ENCODE measurements at regions not wholly inside any gene's neighbourhood (a gene's known extent, or its start where the extent isn't known, plus 50 kb on each side); places are given as distances from the start of the nearest gene placed in this dataset.

- Mint-ChIP-seq H3K36me3 (peaks cover 0 to 4% (median 0%) of the 10 kb centered on the region in 3 donors), H3K9me3 (peaks cover 0 to 19% (median 5%) of the 10 kb centered on the region in 9 donors), H3K27me3 (peaks cover 0 to 9% (median 2%) of the 10 kb centered on the region in 5 donors), H3K27ac (no peak overlapping the region), H3K4me3 (no peak overlapping the region), H3K4me1 (no peaks in the 10 kb centered on the region)
- no peak for ATAC-seq
- DNase-seq = no peak
- POLR2A ChIA-PET = no interaction called here
These were observed 97.4 kb downstream of the OSR1 start for GRCh38 chr2:19261061-19261460.

GRCh38 chr2:19256121-19256601, 102.3 kb downstream of the OSR1 start:
- peaks cover 0 to 6% (median 5%) of the 10 kb centered on the region in 3 donors for H3K36me3 Mint-ChIP-seq
- H3K9me3 Mint-ChIP-seq = peaks cover 0 to 19% (median 8%) of the 10 kb centered on the region in 9 donors
- H3K4me3 Mint-ChIP-seq = no peak overlapping the region
- H3K4me1 Mint-ChIP-seq = no peaks in the 10 kb centered on the region
- ATAC-seq = no peak
- H3K27me3 Mint-ChIP-seq = peaks cover 1 to 9% (median 2%) of the 10 kb centered on the region in 5 donors
- no peak overlapping the region for H3K27ac Mint-ChIP-seq
- DNase-seq = no peak
- POLR2A ChIA-PET = no interaction called here

- Mint-ChIP-seq H3K36me3 (peaks cover 0 to 6% (median 5%) of the 10 kb centered on the region in 3 donors), H3K4me3 (no peak overlapping the region), H3K9me3 (peaks cover 0 to 16% (median 8%) of the 10 kb centered on the region in 9 donors), H3K27me3 (peaks cover under 1 to 9% (median 2%) of the 10 kb centered on the region in 5 donors), H3K4me1 (no peaks in the 10 kb centered on the region), H3K27ac (no peak overlapping the region)
- POLR2A ChIA-PET = no interaction called here
- no peak for DNase-seq
- ATAC-seq = no peak
These were observed 102.9 kb downstream of the OSR1 start for GRCh38 chr2:19255481-19255880.

- no peak overlapping the region for H3K27ac Mint-ChIP-seq
- peaks cover 0 to 11% (median 3%) of the 10 kb centered on the region in 9 donors for H3K9me3 Mint-ChIP-seq
- no peaks in the 10 kb centered on the region for H3K4me1 Mint-ChIP-seq
- no peak overlapping the region for H3K4me3 Mint-ChIP-seq
- DNase-seq (no peak), ATAC-seq (no peak)
- H3K36me3 Mint-ChIP-seq = peaks cover 0 to 6% (median 2%) of the 10 kb centered on the region in 3 donors
- H3K27me3 Mint-ChIP-seq = peaks cover 0 to 7% (median 1%) of the 10 kb centered on the region in 5 donors
- POLR2A ChIA-PET = no interaction called here
These were observed 106.9 kb downstream of the OSR1 start for GRCh38 chr2:19251554-19251953.

DNA sequence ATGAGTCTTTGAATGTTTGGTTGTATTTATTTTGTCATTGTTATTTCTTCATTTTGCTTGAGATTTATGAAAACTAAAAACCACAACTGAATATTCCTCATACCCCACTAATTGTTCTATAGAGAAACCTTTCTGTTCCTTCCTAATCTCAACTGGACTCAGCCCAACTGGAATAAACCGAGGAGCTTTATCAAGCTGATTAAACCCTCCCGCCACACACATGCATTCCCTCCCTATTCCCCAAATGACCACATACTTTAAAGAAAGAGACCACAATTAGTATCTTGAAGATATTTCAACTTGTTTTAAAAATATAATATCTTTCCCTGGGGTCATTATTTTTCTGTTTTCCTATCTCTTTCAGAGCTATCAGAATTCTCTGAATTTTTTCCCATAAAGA, 107.5 kb downstream of the OSR1 start:
- Mint-ChIP-seq H3K9me3 (peaks cover 0 to 11% (median 3%) of the 10 kb centered on the region in 9 donors), H3K36me3 (peaks cover 0 to 6% (median 2%) of the 10 kb centered on the region in 3 donors), H3K4me1 (no peaks in the 10 kb centered on the region), H3K27me3 (peaks cover 0 to 7% (median 1%) of the 10 kb centered on the region in 5 donors), H3K4me3 (no peak overlapping the region), H3K27ac (no peak overlapping the region)
- no peak for DNase-seq
- no peak for ATAC-seq
- POLR2A ChIA-PET = no interaction called here

GRCh38 chr2:19247186-19247585, 111.2 kb downstream of the OSR1 start:
- H3K9me3 Mint-ChIP-seq = peaks cover 0 to 6% (median 0%) of the 10 kb centered on the region in 9 donors
- H3K36me3 Mint-ChIP-seq = no peaks in the 10 kb centered on the region
- POLR2A ChIA-PET = no interaction called here
- no peaks in the 10 kb centered on the region for H3K4me1 Mint-ChIP-seq
- ATAC-seq (no peak), DNase-seq (no peak)
- peaks cover 0 to 3% (median 0%) of the 10 kb centered on the region in 5 donors for H3K27me3 Mint-ChIP-seq
- H3K27ac Mint-ChIP-seq = no peak overlapping the region
- no peak overlapping the region for H3K4me3 Mint-ChIP-seq

- Mint-ChIP-seq H3K36me3 (no peaks in the 10 kb centered on the region), H3K4me1 (no peaks in the 10 kb centered on the region), H3K27ac (no peak overlapping the region), H3K4me3 (no peak overlapping the region), H3K27me3 (no peaks in the 10 kb centered on the region), H3K9me3 (no peaks in the 10 kb centered on the region)
- POLR2A ChIA-PET = no interaction called here
- no peak for DNase-seq
- no peak for ATAC-seq
These were observed 111.9 kb downstream of the OSR1 start for GRCh38 chr2:19246496-19246895.

DNA sequence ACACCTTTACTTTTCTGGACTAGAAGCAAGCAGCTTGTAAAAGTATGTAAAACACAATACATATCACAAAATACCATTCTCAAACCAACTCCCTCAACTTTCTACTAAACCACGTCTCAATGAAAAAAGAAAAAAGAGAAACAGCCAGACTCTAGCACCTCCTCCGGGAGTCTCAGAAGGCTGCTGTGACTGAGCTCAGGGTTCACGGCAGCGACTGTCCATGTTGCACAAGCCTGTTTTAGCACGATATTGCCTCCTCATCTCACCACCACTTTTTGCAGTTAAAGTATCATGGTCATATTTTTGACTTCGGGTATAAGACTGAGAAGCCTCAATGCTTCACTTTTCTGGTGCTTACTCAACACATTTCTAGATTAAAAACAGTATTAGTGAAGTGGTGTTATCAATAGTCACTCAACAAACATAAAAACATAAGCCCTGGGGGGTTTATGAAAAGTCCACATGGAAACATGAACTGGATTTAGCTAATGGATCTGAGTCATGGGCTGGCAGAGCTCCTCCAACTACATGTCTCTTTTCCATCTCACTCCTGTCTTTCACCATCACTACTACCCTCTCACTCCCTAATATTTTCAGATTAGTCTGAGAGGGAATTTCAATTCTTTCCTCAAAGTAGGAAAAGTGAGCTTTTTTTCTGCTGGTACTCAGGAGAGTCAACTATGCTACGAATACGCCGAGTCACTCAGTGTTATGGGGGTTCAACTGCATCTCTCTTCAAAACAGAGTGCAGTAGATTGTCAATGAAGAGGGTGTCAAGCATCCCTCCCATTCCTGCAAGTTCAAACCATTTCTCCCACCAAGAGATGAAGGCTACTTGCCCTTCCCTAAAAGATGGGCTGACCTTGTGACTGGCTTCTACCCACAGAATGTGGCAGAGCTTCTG, 113.7 kb downstream of the OSR1 start:
- H3K36me3 Mint-ChIP-seq = no peaks in the 10 kb centered on the region

DNA sequence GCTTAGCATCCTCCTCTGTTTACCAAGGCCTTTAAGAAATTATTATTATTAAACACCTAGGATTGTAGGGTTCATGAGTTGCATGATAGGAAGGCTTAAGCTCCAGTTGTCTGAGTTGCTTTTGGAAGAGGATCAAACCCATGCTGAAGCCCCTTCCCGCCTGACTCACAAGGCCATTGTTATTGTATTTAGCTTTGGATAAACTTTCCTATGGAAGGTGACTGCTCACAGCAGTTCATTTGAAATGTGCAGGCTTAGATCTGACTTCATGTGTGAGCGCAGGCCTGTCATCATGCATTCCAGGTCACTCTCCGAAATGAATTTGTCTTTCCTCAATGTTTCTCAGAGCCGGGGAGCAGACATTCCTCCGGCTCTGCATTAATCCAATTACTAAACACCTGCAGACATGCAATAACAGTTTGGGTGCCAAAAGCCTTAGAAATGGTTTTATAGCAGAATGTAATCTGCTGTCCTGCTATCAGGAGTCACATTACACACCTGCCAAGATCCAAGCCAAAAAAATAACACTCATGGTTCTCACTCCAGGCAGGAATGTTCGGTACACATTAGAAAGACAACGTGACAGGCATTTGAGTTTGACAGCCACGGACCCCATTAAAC, 119.9 kb downstream of the OSR1 start:
- Mint-ChIP-seq H3K36me3 (no peaks in the 10 kb centered on the region), H3K4me1 (peaks cover 0 to 2% (median 0%) of the 10 kb centered on the region in 4 donors), H3K4me3 (no peak overlapping the region), H3K27ac (no peak overlapping the region), H3K27me3 (peaks cover 0 to 4% (median 0%) of the 10 kb centered on the region in 5 donors), H3K9me3 (no peaks in the 10 kb centered on the region)
- DNase-seq (no peak), ATAC-seq (no peak)
- POLR2A ChIA-PET = no interaction called here

More for the DNA sequence above, 113.7 kb downstream of the OSR1 start:
- H3K9me3 Mint-ChIP-seq = no peaks in the 10 kb centered on the region
- POLR2A ChIA-PET = interaction anchor here (0.6 kb wide), 1 partner anchor 631 kb away, joined by 3 read pairs; no protein-coding TSS in a partner anchor
- H3K4me1 Mint-ChIP-seq = no peaks in the 10 kb centered on the region
- DNase-seq (no peak), ATAC-seq (no peak)
- H3K27me3 Mint-ChIP-seq = peaks cover 0 to 4% (median 0%) of the 10 kb centered on the region in 5 donors
- no peak overlapping the region for H3K4me3 Mint-ChIP-seq
- no peak overlapping the region for H3K27ac Mint-ChIP-seq

GRCh38 chr2:19235308-19235707, 123.1 kb downstream of the OSR1 start:
- no peaks in the 10 kb centered on the region for H3K36me3 Mint-ChIP-seq
- no peaks in the 10 kb centered on the region for H3K9me3 Mint-ChIP-seq
- H3K27me3 Mint-ChIP-seq = no peaks in the 10 kb centered on the region
- no peak overlapping the region for H3K4me3 Mint-ChIP-seq
- no peak for DNase-seq
- H3K27ac Mint-ChIP-seq = no peak overlapping the region
- ATAC-seq = no peak
- H3K4me1 Mint-ChIP-seq = peaks cover 0 to 2% (median 0%) of the 10 kb centered on the region in 4 donors
- POLR2A ChIA-PET = no interaction called here

DNA sequence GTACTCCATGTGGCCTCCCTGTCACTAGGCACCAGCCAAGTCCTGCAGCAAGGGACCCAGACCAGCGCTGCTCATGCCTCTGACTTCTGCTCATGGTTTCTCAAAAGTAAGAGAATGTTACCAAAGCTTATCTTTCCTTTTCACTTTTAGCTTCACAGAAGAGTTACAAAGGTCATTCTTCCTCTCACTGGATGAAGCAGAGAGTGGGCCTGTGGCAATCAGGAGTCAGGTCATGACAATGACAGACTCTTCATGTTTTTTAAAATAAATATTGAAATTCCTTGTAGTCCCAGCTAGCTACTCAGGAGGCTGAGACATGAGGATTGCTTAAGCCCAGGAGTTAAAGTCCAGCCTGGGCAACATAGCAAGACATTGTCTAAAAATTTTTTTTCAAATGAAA, 126.1 kb downstream of the OSR1 start:
- H3K4me1 Mint-ChIP-seq = peaks cover 0 to 2% (median 0%) of the 10 kb centered on the region in 4 donors
- H3K4me3 Mint-ChIP-seq = no peak overlapping the region
- ATAC-seq (no peak), DNase-seq (no peak)
- POLR2A ChIA-PET = no interaction called here
- no peak overlapping the region for H3K27ac Mint-ChIP-seq
- H3K36me3 Mint-ChIP-seq = no peaks in the 10 kb centered on the region
- peaks cover 0 to 3% (median 0%) of the 10 kb centered on the region in 5 donors for H3K27me3 Mint-ChIP-seq
- H3K9me3 Mint-ChIP-seq = no peaks in the 10 kb centered on the region

DNA sequence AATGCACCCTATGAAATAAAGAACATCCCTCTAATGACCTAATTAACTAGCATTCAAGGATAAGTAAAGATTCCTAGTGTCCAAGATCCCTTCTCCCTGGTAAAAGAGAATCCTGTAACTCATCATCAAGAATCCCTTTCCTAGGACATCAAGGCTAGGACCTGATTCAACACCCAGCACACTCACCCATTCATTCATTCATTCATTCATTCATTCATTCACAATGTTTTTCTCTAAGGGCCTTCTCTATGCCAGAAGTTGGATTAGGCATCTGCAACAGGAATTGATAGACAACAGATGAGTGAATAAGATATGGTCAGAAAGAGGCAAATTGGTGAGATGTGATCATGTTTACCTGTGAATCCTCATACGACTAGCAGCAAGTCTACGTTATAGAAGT, 126.8 kb downstream of the OSR1 start:
- Mint-ChIP-seq H3K27ac (no peak overlapping the region), H3K27me3 (peaks cover 0 to 3% (median 0%) of the 10 kb centered on the region in 5 donors), H3K4me1 (peaks cover 0 to 2% (median 0%) of the 10 kb centered on the region in 4 donors), H3K36me3 (no peaks in the 10 kb centered on the region), H3K4me3 (no peak overlapping the region), H3K9me3 (no peaks in the 10 kb centered on the region)
- DNase-seq = no peak
- ATAC-seq = no peak
- POLR2A ChIA-PET = no interaction called here

DNA sequence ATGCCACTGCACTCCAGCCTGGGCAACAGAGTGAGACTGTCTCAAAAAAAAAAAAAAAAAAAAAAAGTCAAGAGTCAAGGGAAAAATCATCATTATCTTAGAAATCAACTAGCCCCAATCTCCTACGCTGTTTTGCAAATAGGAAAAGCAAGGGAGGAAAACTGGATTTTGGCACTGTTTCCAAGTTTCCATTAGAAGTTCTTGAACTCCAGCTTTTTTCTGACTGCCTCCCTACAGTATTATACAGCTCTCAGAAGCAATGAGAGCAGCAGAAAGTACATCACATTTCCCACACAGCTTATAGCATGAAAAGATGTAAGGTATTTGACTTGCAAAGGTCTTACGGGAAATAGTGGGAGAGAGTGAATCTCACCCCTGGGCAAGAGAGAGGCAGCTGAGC, 127.8 kb downstream of the OSR1 start:
- Mint-ChIP-seq H3K9me3 (no peaks in the 10 kb centered on the region), H3K27me3 (peaks cover 0 to 3% (median 0%) of the 10 kb centered on the region in 5 donors)
- no peak for ATAC-seq

More for the DNA sequence above, 127.8 kb downstream of the OSR1 start:
- Mint-ChIP-seq H3K4me1 (no peaks in the 10 kb centered on the region), H3K27ac (no peak overlapping the region), H3K4me3 (no peak overlapping the region), H3K36me3 (no peaks in the 10 kb centered on the region)
- POLR2A ChIA-PET = no interaction called here
- DNase-seq = no peak

Data from naive thymus-derived CD8-positive, alpha-beta T cell (primary cell).